Skin of body (tissue), 1 donor: ENCODE measurements at regions not wholly inside any gene's neighbourhood (a gene's known extent, or its start where the extent isn't known, plus 50 kb on each side); places are given as distances from the start of the nearest gene placed in this dataset.

Experiments
- DNase-seq: peaks from one replicate; lab custom pipeline; 2025; lab: John Stamatoyannopoulos, UW

DNA sequence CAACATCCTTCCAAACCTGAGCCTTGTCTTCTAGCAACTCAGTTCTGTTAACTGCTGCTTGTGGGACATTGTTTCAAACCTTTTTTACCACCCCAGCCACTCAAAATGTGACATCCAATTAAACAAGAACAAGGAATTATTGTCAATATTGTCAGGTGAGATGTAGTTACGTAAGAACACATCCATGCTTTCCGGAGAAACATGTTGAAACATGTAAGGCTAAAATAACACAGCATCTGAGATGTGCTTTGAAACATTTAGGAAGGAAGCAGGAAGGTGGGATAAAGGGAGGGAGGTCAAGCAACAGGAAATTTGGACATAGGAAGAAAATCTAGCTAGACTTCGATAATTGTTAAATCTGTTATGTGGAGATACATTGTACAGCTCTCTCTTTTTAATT, 50.9 kb upstream of the PRICKLE2 start:
- DNase-seq: no peak
